T-helper 1 cell treated with Interleukin-12 subunit alpha and Interleukin-12 subunit beta and Interleukin-4 antibody, amounts not matched to agents 30 μg/mL and 1 μg/mL, for 36 hours (primary cell): ENCODE measurements at regions not wholly inside any gene's neighbourhood (a gene's known extent, or its start where the extent isn't known, plus 50 kb on each side); places are given as distances from the start of the nearest gene placed in this dataset.
"Not testable (repeated sequence)": the region's sequence is repeated elsewhere in the genome, so short reads cannot be mapped to it uniquely, and the experiment has no call there.

Experiments
- H3K27ac Mint-ChIP-seq: one replicate; pipeline ENCODE4 v1.8.0; 2021; ENCODE audit warnings: mild to moderate bottlenecking, mixed read lengths
- H3K27me3 Mint-ChIP-seq: one replicate; pipeline ENCODE4 v1.8.0; 2021; ENCODE audit warnings: low read depth, mixed read lengths
- H3K36me3 Mint-ChIP-seq: one replicate; pipeline ENCODE4 v1.8.0; 2021; ENCODE audit warnings: low read depth, mixed read lengths
- H3K4me1 Mint-ChIP-seq: one replicate; pipeline ENCODE4 v1.8.0; 2021; ENCODE audit warnings: low read depth, mixed read lengths
- H3K4me3 Mint-ChIP-seq: one replicate; pipeline ENCODE4 v1.8.0; 2021; ENCODE audit warnings: mild to moderate bottlenecking, moderate library complexity, mixed read lengths
- H3K9me3 Mint-ChIP-seq: one replicate; pipeline ENCODE4 v1.8.0; 2021; ENCODE audit warnings: mixed read lengths

- no peaks in the 10 kb centered on the region for H3K27me3 Mint-ChIP-seq
- no peaks in the 10 kb centered on the region for H3K36me3 Mint-ChIP-seq
- no peak overlapping the region for H3K27ac Mint-ChIP-seq
- no peak overlapping the region for H3K4me3 Mint-ChIP-seq
- H3K9me3 Mint-ChIP-seq: no peaks in the 10 kb centered on the region
- H3K4me1 Mint-ChIP-seq: no peaks in the 10 kb centered on the region
These were observed 412.2 kb upstream of the ZMIZ1 start for GRCh38 chr10:78656417-78657162.

- no peak overlapping the region for H3K4me3 Mint-ChIP-seq
- H3K9me3 Mint-ChIP-seq: no peaks in the 10 kb centered on the region
- no peaks in the 10 kb centered on the region for H3K36me3 Mint-ChIP-seq
- no peak overlapping the region for H3K27ac Mint-ChIP-seq
- H3K4me1 Mint-ChIP-seq: no peaks in the 10 kb centered on the region
- no peaks in the 10 kb centered on the region for H3K27me3 Mint-ChIP-seq
These were observed 411.5 kb upstream of the ZMIZ1 start for GRCh38 chr10:78657163-78657861.

- peaks cover 4% of the 10 kb centered on the region for H3K27me3 Mint-ChIP-seq
- no peaks in the 10 kb centered on the region for H3K9me3 Mint-ChIP-seq
- no peaks in the 10 kb centered on the region for H3K36me3 Mint-ChIP-seq
- no peaks in the 10 kb centered on the region for H3K4me1 Mint-ChIP-seq
- no peak overlapping the region for H3K4me3 Mint-ChIP-seq
- no peak overlapping the region for H3K27ac Mint-ChIP-seq
These were observed 411.0 kb upstream of the ZMIZ1 start for GRCh38 chr10:78657862-78658165.

GRCh38 chr10:78658645-78659597 is 409.8 kb upstream of the ZMIZ1 start:
- H3K4me1 Mint-ChIP-seq: no peaks in the 10 kb centered on the region
- H3K4me3 Mint-ChIP-seq: no peak overlapping the region
- no peak overlapping the region for H3K27ac Mint-ChIP-seq
- peaks cover 5% of the 10 kb centered on the region for H3K27me3 Mint-ChIP-seq
- no peaks in the 10 kb centered on the region for H3K36me3 Mint-ChIP-seq
- no peaks in the 10 kb centered on the region for H3K9me3 Mint-ChIP-seq

GRCh38 chr10:78659598-78659967 is 409.2 kb upstream of the ZMIZ1 start:
- H3K9me3 Mint-ChIP-seq: peaks cover under 1% of the 10 kb centered on the region
- H3K4me1 Mint-ChIP-seq: no peaks in the 10 kb centered on the region
- no peak overlapping the region for H3K4me3 Mint-ChIP-seq
- H3K27me3 Mint-ChIP-seq: peaks cover 5% of the 10 kb centered on the region
- H3K27ac Mint-ChIP-seq: no peak overlapping the region
- no peaks in the 10 kb centered on the region for H3K36me3 Mint-ChIP-seq

GRCh38 chr10:78660446-78661106 is 408.2 kb upstream of the ZMIZ1 start:
- Mint-ChIP-seq H3K9me3 (peaks cover 7% of the 10 kb centered on the region), H3K4me1 (no peaks in the 10 kb centered on the region), H3K27ac (no peak overlapping the region), H3K4me3 (no peak overlapping the region), H3K27me3 (peaks cover 5% of the 10 kb centered on the region), H3K36me3 (no peaks in the 10 kb centered on the region)

- H3K27ac Mint-ChIP-seq: no peak overlapping the region
- H3K4me1 Mint-ChIP-seq: no peaks in the 10 kb centered on the region
- H3K36me3 Mint-ChIP-seq: no peaks in the 10 kb centered on the region
- H3K4me3 Mint-ChIP-seq: no peak overlapping the region
- H3K9me3 Mint-ChIP-seq: peaks cover 11% of the 10 kb centered on the region
- H3K27me3 Mint-ChIP-seq: peaks cover 10% of the 10 kb centered on the region
These were observed 405.0 kb upstream of the ZMIZ1 start for GRCh38 chr10:78663721-78664120.

GRCh38 chr10:78664929-78665553 is 403.7 kb upstream of the ZMIZ1 start:
- Mint-ChIP-seq H3K9me3 (peaks cover 11% of the 10 kb centered on the region), H3K4me3 (no peak overlapping the region), H3K27me3 (peaks cover 14% of the 10 kb centered on the region)

GRCh38 chr10:78672918-78673317 is 395.8 kb upstream of the ZMIZ1 start:
- Mint-ChIP-seq H3K9me3 (no peaks in the 10 kb centered on the region), H3K27me3 (peaks cover 11% of the 10 kb centered on the region), H3K36me3 (no peaks in the 10 kb centered on the region), H3K4me1 (no peaks in the 10 kb centered on the region), H3K27ac (no peak overlapping the region), H3K4me3 (no peak overlapping the region)

More at GRCh38 chr10:78664929-78665553, 403.7 kb upstream of the ZMIZ1 start:
- no peak overlapping the region for H3K27ac Mint-ChIP-seq
- H3K4me1 Mint-ChIP-seq: no peaks in the 10 kb centered on the region
- no peaks in the 10 kb centered on the region for H3K36me3 Mint-ChIP-seq

- H3K9me3 Mint-ChIP-seq, H3K27me3 Mint-ChIP-seq, H3K4me1 Mint-ChIP-seq: not testable (repeated sequence)
These were observed 387.6 kb upstream of the ZMIZ1 start for GRCh38 chr10:78681141-78681540.

GRCh38 chr10:78681986-78682385 is 386.8 kb upstream of the ZMIZ1 start:
- H3K27ac Mint-ChIP-seq, H3K4me3 Mint-ChIP-seq, H3K9me3 Mint-ChIP-seq, H3K36me3 Mint-ChIP-seq, H3K27me3 Mint-ChIP-seq, H3K4me1 Mint-ChIP-seq: not testable (repeated sequence)

More at GRCh38 chr10:78681141-78681540, 387.6 kb upstream of the ZMIZ1 start:
- not testable (repeated sequence) for H3K4me3 Mint-ChIP-seq, H3K36me3 Mint-ChIP-seq, H3K27ac Mint-ChIP-seq

- no peak overlapping the region for H3K27ac Mint-ChIP-seq
- no peaks in the 10 kb centered on the region for H3K4me1 Mint-ChIP-seq
- H3K9me3 Mint-ChIP-seq: no peaks in the 10 kb centered on the region
- no peak overlapping the region for H3K4me3 Mint-ChIP-seq
- H3K27me3 Mint-ChIP-seq: peaks cover 5% of the 10 kb centered on the region
- no peaks in the 10 kb centered on the region for H3K36me3 Mint-ChIP-seq
These were observed 383.8 kb upstream of the ZMIZ1 start for GRCh38 chr10:78684947-78685346.

- Mint-ChIP-seq H3K27me3 (peaks cover 5% of the 10 kb centered on the region), H3K36me3 (no peaks in the 10 kb centered on the region), H3K9me3 (no peaks in the 10 kb centered on the region), H3K27ac (no peak overlapping the region), H3K4me3 (no peak overlapping the region), H3K4me1 (no peaks in the 10 kb centered on the region)
These were observed 383.2 kb upstream of the ZMIZ1 start for GRCh38 chr10:78685466-78686103.
